Cardiac fibroblast (primary cell): ENCODE measurements at regions not wholly inside any gene's neighbourhood (a gene's known extent, or its start where the extent isn't known, plus 50 kb on each side); places are given as distances from the start of the nearest gene placed in this dataset.
"Not testable (repeated sequence)": the region's sequence is repeated elsewhere in the genome, so short reads cannot be mapped to it uniquely, and the experiment has no call there.

Experiments
- DNase-seq, 2 donors: peaks; one replicate each; pipeline versions ENCODE4 v3.0.0 to v3.0.0-alpha.2; 2010; ENCODE audit warnings: low read depth in 2 of 2
- H3K4me3 ChIP-seq, 2 donors: replicated peaks in 1 of 2; 1 replicate in 1 of 2; 2 replicates in 1 of 2; pipeline ENCODE4 v1.5.1; 2011; ENCODE audit warnings: low read depth in 2 of 2, low read length in 2 of 2, mild to moderate bottlenecking in 2 of 2, moderate library complexity in 1 of 2
- CTCF ChIP-seq: IDR thresholded peaks from one replicate; pipeline ENCODE4 v1.5.1; 2011; ENCODE audit warnings: low read depth, mild to moderate bottlenecking, low read length, inconsistent platforms

GRCh38 chr16:25371342-25371741 lies 113.7 kb upstream of the ZKSCAN2 start:
- no peak for DNase-seq
- no peak for TF ChIP-seq CTCF
- H3K4me3 ChIP-seq, result no peak overlapping the region

DNA sequence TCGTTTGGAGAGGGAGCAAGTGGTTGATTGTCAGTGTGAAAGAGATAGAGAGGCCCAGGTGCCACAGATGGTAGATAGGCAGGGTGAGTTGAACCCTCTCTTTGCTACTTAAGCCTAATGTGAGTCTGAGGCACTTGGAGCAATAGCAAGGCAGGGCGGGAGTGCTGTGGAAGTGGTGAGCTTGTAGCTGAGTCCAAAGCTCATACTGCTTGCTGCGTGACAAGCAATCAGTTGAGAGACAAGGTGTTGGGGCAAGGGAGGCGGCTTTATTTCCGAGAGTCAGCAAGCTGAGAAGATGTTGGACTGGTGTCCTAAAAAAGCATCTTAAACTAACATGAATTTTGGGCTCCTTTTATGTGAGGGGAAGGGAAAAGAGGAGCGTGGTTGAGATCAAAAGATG lies 112.9 kb upstream of the ZKSCAN2 start:
- TF ChIP-seq CTCF, result no peak
- DNase-seq, result no peak
- H3K4me3 ChIP-seq, result no peak overlapping the region

- no peak overlapping the region for H3K4me3 ChIP-seq
- no peak for TF ChIP-seq CTCF
- DNase-seq, result no peak
These were observed 110.3 kb upstream of the ZKSCAN2 start for GRCh38 chr16:25367773-25368524.

DNA sequence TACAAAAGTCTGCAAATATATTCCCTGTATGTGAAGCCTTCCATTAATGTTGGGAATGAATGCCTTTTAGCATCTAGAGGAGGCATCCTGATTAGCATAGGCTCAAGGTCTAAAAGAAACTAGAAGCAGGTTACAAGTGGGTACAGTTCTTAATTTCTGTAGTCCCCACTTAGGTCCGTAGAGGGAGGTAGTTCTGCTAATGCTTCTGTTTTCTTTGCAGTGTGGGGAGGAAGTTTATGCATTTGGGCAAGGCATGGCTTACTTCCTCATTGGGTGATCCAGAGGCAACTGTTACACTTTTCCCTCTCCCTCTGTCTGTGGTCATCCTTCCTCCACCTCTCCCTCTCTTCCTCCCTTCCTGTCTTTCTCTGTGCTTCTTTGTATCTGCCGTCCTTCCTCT lies 108.4 kb upstream of the ZKSCAN2 start:
- H3K4me3 ChIP-seq, result no peak overlapping the region
- no peak for DNase-seq
- TF ChIP-seq CTCF, result no peak

GRCh38 chr16:25359516-25359915 lies 101.9 kb upstream of the ZKSCAN2 start:
- not testable (repeated sequence) for H3K4me3 ChIP-seq, DNase-seq

GRCh38 chr16:25344006-25344405 lies 86.4 kb upstream of the ZKSCAN2 start:
- H3K4me3 ChIP-seq, result no peak overlapping the region
- TF ChIP-seq CTCF, result no peak
- DNase-seq, result no peak

DNA sequence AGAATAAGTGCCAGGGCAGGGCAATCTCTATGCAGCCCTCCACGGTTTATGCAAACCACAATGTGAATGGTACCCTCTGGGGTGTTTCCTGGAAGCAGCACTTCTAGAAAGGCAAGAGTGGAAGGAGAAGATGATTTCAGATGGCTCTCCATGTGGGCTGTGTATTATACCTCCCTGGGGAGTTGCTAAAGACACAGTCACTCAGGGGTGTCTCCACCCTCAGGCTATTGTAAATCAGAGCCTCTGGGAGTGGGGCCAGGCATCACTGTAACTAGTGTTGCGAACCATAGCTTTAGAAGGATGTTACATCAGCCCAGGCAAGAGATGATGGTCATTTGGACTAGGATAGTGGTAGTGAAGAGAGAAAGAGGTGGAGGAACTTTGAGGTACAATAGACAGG lies 83.3 kb upstream of the ZKSCAN2 start:
- DNase-seq, result no peak
- TF ChIP-seq CTCF, result no peak
- H3K4me3 ChIP-seq, result no peak overlapping the region
